K562 (cell line): ENCODE measurements at regions not wholly inside any gene's neighbourhood (a gene's known extent, or its start where the extent isn't known, plus 50 kb on each side); places are given as distances from the start of the nearest gene placed in this dataset.

Experiments used
- CHD7 ChIP-seq: fragments of 200-600 bp; sonication (generic); IDR thresholded peaks from one replicate; pipeline ENCODE4 v1.6.1; 2012; ENCODE audit warnings: mild to moderate bottlenecking, low read depth, low read length, inconsistent platforms
- ELK1 ChIP-seq: sonication (generic); formaldehyde crosslinking; IDR thresholded peaks from 2 replicates; pipeline ENCODE4 v1.8.1; 2022; ENCODE audit warnings: missing genetic modification reagents
- MAFK ChIP-seq: IDR thresholded peaks from 2 replicates; pipeline ENCODE4 v1.6.1; 2011; ENCODE audit warnings: low read length, improper control_type of control experiment
- NELFE ChIP-seq: IDR thresholded peaks from 2 replicates; pipeline ENCODE4 v1.6.1; 2011; ENCODE audit warnings: mild to moderate bottlenecking; ENCODE audit not compliant: insufficient read depth, insufficient read length
- NEUROD1 ChIP-seq: fragments of 150-350 bp; IDR thresholded peaks from 2 replicates; pipeline ENCODE4 v1.6.1; 2014; ENCODE audit warnings: borderline replicate concordance, low read length, low read depth; ENCODE audit not compliant: partially characterized antibody
- POLR2AphosphoS2 ChIP-seq: IDR thresholded peaks from 2 replicates; pipeline ENCODE4 v1.6.1; 2012; ENCODE audit warnings: low read length, improper control_type of control experiment
- PREB ChIP-seq: sonication (generic); formaldehyde crosslinking; IDR thresholded peaks from 2 replicates; pipeline ENCODE4 v1.8.1; 2023; ENCODE audit warnings: mild to moderate bottlenecking, missing genetic modification reagents
- SRSF3 ChIP-seq: fragments of 200-400 bp; formaldehyde crosslinking; IDR thresholded peaks from 2 replicates; pipeline ENCODE4 v1.6.1; 2016; ENCODE audit warnings: mild to moderate bottlenecking, low read length, moderate library complexity; ENCODE audit not compliant: insufficient read depth
- ZBTB49 ChIP-seq: sonication (generic); formaldehyde crosslinking; IDR thresholded peaks from 2 replicates; pipeline ENCODE4 v1.8.0; 2022; ENCODE audit warnings: missing genetic modification reagents, mild to moderate bottlenecking, borderline replicate concordance
- ZNF184 ChIP-seq: sonication (generic); formaldehyde crosslinking; IDR thresholded peaks from 2 replicates; pipeline ENCODE4 v1.5.0; 2020; ENCODE audit warnings: missing genetic modification reagents

GRCh38 chr1:116825720-116826438 lies 71.6 kb downstream of the CD2 start (continued):
- no peak for TF ChIP-seq CHD7
- no peak for TF ChIP-seq ELK1
- TF ChIP-seq ZBTB49 (CRISPR knock-in tag), result no peak
- TF ChIP-seq POLR2AphosphoS2, result 0 out of 2 replicates have a peak, but pooled peaks have one; percentile 41
- no peak for TF ChIP-seq NEUROD1
- TF ChIP-seq MAFK, result no peak
- TF ChIP-seq PREB, result no peak
- TF ChIP-seq ZNF184, result no peak
- no peak for TF ChIP-seq NELFE
- no peak for TF ChIP-seq SRSF3
